PC-3 (cell line): ENCODE measurements at regions not wholly inside any gene's neighbourhood (a gene's known extent, or its start where the extent isn't known, plus 50 kb on each side); places are given as distances from the start of the nearest gene placed in this dataset.

Experiments
- CTCF ChIP-seq: fragments of 300-600 bp; sonication (generic); conservative IDR thresholded peaks from 2 replicates; pipeline ENCODE4 v1.5.1; 2017; ENCODE audit warnings: antibody characterized with exemption, low read depth, mild to moderate bottlenecking, low read length
- EZH2phosphoT487 ChIP-seq: fragments of 300-600 bp; sonication (generic); IDR thresholded peaks from 2 replicates; pipeline ENCODE4 v1.6.1; 2018; ENCODE audit warnings: mild to moderate bottlenecking, antibody characterized with exemption, low read length, borderline replicate concordance

GRCh38 chr13:86491121-86491520 lies 691.9 kb upstream of the SLITRK6 start:
- TF ChIP-seq CTCF (no peak), EZH2phosphoT487 (no peak)
